Lung (tissue), 11 donors: ENCODE measurements at regions not wholly inside any gene's neighbourhood (a gene's known extent, or its start where the extent isn't known, plus 50 kb on each side); places are given as distances from the start of the nearest gene placed in this dataset.
"Not testable (repeated sequence)": the region's sequence is repeated elsewhere in the genome, so short reads cannot be mapped to it uniquely, and the experiment has no call there.

Experiments used
- ATAC-seq: fragments of 200-7000 bp; cut with Tn5 transposase; one replicate; pipeline ENCODE4 v1.9.1; 2020; ENCODE audit warnings: moderate number of reproducible peaks; ENCODE audit not compliant: insufficient read depth, low FRiP score
- DNase-seq, 3 donors: peaks; one replicate each; pipeline ENCODE4 v3.0.0-alpha.2; 2013 to 2017
- H3K27ac ChIP-seq, 2 donors: one replicate each; pipeline ENCODE4 v1.5.1; 2013; ENCODE audit warnings: mild to moderate bottlenecking in 2 of 2, moderate library complexity in 2 of 2, control low read depth in 1 of 2, inconsistent platforms in 1 of 2, low read depth in 1 of 2, low read length in 1 of 2
- H3K27me3 ChIP-seq, 3 donors: one replicate each; pipeline ENCODE4 v1.5.1; 2013; ENCODE audit warnings: low read length in 2 of 3; ENCODE audit not compliant: control insufficient read depth in 3 of 3, insufficient read depth in 3 of 3
- H3K36me3 ChIP-seq, 4 donors: one replicate each; pipeline ENCODE4 v1.5.1; 2013; ENCODE audit warnings: low read length in 4 of 4, mild to moderate bottlenecking in 1 of 4, moderate library complexity in 1 of 4; ENCODE audit not compliant: control insufficient read depth in 4 of 4, insufficient read depth in 4 of 4
- H3K4me1 ChIP-seq, 5 donors: one replicate each; pipeline ENCODE4 v1.5.1; 2013; ENCODE audit warnings: low read length in 5 of 5, mild to moderate bottlenecking in 2 of 5, moderate library complexity in 1 of 5; ENCODE audit not compliant: control insufficient read depth in 5 of 5, insufficient read depth in 5 of 5
- H3K4me3 ChIP-seq: one replicate; pipeline ENCODE4 v1.5.1; 2013; ENCODE audit warnings: mild to moderate bottlenecking, control low read depth, moderate library complexity
- H3K9ac ChIP-seq, 2 donors: one replicate each; pipeline ENCODE4 v1.5.1; 2013; ENCODE audit warnings: low read length in 2 of 2, control low read depth in 1 of 2; ENCODE audit not compliant: insufficient read depth in 1 of 2
- H3K9me3 ChIP-seq, 4 donors: one replicate each; pipeline ENCODE4 v1.5.1; 2013; ENCODE audit warnings: low read length in 3 of 4, mild to moderate bottlenecking in 1 of 4, moderate library complexity in 1 of 4; ENCODE audit not compliant: control insufficient read depth in 4 of 4, insufficient read depth in 3 of 4
- WGBS, 2 donors: extraction: QIAGEN DNeasy Blood & Tissue Kit; methylation state at CpG; one replicate each; pipeline ENCODE4 v1.1.7; 2013; 5-methylcytosine and 5-hydroxymethylcytosine counted together
- TF ChIP-seq, protein P1 (sequence below): IDR thresholded peaks from 2 replicates; pipeline ENCODE4 v1.5.1; 2012; ENCODE audit warnings: mild to moderate bottlenecking; ENCODE audit errors: control extremely low read depth, extremely low read depth
- donor health status: control.
- donor health status: control.
- donor health status: Bipolar disorder and iron deficiency.
- donor health status: healthy.
- donor health status: DM: yes; HTN: yes; CAD: no.

DNA sequence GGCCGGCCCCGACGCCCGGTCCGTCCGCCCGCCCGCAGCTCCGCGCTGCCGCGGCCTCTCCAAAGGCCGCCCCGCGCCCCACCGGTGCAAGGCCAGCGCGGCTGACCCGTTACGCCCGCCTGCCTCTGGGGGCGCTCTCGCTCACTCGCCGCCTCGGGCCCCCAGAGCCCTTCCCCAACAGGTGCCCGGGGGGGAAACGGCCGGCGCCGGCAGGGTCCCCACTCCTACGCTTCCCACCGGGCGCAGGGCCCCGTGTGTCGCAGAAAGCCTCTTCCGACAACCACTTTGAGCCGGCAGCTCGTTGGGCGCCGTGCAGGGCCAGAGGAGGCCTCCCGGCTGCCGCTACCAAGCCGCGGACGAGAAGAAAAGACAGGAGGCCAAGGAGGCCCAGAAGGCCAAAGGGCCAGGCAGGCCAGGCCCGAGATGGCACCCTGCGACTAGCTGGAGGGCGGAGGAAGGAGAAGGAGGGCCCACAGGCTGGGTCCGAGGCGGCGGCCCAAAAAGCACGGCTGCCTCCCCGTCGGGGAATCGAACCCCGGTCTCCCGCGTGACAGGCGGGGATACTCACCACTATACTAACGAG lies 64.9 kb upstream of the FCGR2A start:
- H3K4me1 ChIP-seq = peaks cover 0 to 5% (median 0%) of the 10 kb centered on the region in 5 donors
- peak overlapping the region in 1 of 2 donors; percentile 74 for H3K27ac ChIP-seq
- H3K4me3 ChIP-seq = peak overlapping the region; percentile 62
- peak; percentile 54 for ATAC-seq
- H3K36me3 ChIP-seq = no peaks in the 10 kb centered on the region
- peak overlapping the region in 1 of 2 donors; percentile 3 for H3K9ac ChIP-seq
- 0 to 1% methylated on average over 24 to 56 of the region's 61 CpGs for WGBS, 2 donors
- H3K9me3 ChIP-seq = peaks cover 0 to 2% (median 0%) of the 10 kb centered on the region in 4 donors
- TF ChIP-seq, protein P1, sequence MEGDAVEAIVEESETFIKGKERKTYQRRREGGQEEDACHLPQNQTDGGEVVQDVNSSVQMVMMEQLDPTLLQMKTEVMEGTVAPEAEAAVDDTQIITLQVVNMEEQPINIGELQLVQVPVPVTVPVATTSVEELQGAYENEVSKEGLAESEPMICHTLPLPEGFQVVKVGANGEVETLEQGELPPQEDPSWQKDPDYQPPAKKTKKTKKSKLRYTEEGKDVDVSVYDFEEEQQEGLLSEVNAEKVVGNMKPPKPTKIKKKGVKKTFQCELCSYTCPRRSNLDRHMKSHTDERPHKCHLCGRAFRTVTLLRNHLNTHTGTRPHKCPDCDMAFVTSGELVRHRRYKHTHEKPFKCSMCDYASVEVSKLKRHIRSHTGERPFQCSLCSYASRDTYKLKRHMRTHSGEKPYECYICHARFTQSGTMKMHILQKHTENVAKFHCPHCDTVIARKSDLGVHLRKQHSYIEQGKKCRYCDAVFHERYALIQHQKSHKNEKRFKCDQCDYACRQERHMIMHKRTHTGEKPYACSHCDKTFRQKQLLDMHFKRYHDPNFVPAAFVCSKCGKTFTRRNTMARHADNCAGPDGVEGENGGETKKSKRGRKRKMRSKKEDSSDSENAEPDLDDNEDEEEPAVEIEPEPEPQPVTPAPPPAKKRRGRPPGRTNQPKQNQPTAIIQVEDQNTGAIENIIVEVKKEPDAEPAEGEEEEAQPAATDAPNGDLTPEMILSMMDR = peak; percentile 30
- DNase-seq = peak; percentile 55 to 68 (median 65)
- H3K27me3 ChIP-seq = peaks cover 0 to 30% (median 24%) of the 10 kb centered on the region in 3 donors

DNA sequence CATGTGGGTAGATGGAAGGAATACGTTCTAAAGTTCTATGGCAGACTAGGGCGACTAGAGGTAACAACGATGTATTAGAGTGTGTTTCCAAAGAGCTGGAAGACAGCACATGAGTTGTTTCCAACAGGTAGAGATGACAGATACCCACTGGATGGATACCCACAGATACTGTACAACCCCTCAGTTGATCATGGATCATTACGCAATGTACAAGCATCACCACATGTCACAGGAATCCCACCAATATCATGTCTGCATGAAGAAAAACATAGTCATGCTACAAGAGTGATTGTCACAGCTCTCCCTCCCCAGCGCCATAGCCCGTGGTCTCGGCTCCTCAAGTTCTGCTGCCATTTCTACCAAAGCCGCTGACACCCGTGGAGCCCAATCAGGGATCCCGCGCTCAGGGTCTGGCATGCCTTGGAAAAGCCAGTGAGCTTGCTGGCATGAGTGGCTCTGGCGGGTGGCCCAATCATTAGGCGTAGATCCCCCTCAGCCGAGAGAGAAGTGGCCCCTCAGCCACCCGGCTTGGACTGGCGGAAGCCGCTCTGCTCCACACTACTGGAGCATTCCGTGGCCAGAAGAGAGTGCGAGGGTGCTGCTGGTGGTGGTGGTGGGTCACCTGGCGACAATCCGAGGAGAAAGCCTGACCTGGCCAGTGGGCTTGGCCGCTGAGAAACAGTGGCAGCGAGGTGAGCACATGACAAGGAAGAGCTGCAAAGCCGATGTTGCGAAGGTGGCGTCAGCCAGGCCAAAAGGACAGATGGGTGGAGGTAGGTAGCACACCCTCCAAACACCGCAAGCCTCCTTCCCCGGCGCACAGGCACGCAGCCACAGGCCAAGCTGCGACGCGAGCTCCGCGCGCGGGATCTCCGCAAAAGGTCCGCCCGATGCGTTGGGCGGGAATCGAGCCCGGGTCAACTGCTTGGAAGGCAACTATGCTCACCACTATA lies 65.7 kb upstream of the FCGR2A start:
- peaks cover 0 to 28% (median 24%) of the 10 kb centered on the region in 3 donors for H3K27me3 ChIP-seq
- peak; percentile 12 to 57 (median 53) for DNase-seq
- no peak overlapping the region for H3K27ac ChIP-seq
- peak overlapping the region; percentile 62 for H3K4me3 ChIP-seq
- TF ChIP-seq, protein P1 = no peak
- peaks cover 0 to 5% (median 0%) of the 10 kb centered on the region in 5 donors for H3K4me1 ChIP-seq
- no peaks in the 10 kb centered on the region for H3K9me3 ChIP-seq
- no peak overlapping the region for H3K9ac ChIP-seq
- WGBS, 2 donors = 21 to 22% methylated on average over 44 of the region's 44 CpGs
- ATAC-seq = no peak
- H3K36me3 ChIP-seq = no peaks in the 10 kb centered on the region

DNA sequence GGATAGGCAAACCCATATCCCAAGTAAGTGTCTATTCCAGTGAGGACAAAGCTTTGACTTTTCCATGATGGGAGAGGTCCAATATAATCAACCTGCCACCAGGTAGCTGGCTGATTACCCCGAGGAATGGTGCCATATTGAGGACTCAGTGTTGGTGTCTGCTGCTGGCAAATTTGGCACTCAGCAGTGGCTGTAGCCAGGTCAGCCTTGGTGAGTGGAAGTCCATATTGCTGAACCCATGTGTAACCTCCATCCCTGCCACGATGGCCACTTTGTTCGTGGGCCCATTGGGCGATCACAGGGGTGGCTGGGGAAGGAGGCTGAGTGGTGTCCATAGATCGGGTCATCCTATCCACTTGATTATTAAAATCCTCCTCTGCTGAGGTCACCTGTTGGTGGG lies 65.5 kb upstream of the CFAP126 start:
- H3K9me3 ChIP-seq = not testable (repeated sequence)

DNA sequence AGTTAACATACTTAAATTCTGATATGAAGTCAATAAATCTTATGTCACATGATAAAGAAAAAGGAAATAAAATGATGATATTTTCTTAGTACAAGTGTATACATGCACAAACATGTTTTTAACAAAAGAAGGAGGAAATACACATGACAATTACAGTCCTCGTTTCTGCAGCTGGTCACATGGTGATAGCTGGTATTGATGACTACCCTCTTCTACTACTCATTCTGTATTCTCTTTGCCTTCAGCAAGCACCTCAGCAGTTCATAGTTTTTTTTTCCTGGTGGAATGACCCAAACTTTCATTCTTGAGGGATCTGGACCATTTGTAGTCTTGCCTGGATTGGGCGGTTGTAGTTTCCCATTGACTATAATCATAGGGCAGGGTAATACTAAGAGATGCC lies 64.4 kb upstream of the CFAP126 start:
- TF ChIP-seq, protein P1 = no peak
- Histone ChIP-seq H3K27ac (no peak overlapping the region), H3K4me1 (peaks cover 0 to 4% (median 0%) of the 10 kb centered on the region in 5 donors), H3K36me3 (no peaks in the 10 kb centered on the region), H3K4me3 (no peak overlapping the region), H3K9ac (no peak overlapping the region), H3K9me3 (peaks cover 0 to 1% (median 0%) of the 10 kb centered on the region in 4 donors), H3K27me3 (peaks cover 0 to 22% (median 9%) of the 10 kb centered on the region in 3 donors)
- ATAC-seq (no peak), DNase-seq (no peak)
- WGBS, 2 donors = 87 to 90% methylated on average over 2 of the region's 2 CpGs

More for the DNA sequence above, 65.5 kb upstream of the CFAP126 start:
- H3K27me3 ChIP-seq = peaks cover 0 to 22% (median 10%) of the 10 kb centered on the region in 3 donors
- not testable (repeated sequence) for DNase-seq, H3K27ac ChIP-seq, ATAC-seq, H3K4me1 ChIP-seq, H3K4me3 ChIP-seq, H3K36me3 ChIP-seq, H3K9ac ChIP-seq
- 90 to 91% methylated on average over 5 of the region's 5 CpGs for WGBS, 2 donors
